ENCODE measurements at regions not wholly inside any gene's neighbourhood (a gene's known extent, or its start where the extent isn't known, plus 50 kb on each side); places are given as distances from the start of the nearest gene placed in this dataset.

- no peaks in the 10 kb centered on the region for H3K36me3 ChIP-seq (replicated peaks in 1 of 2; ENCODE audit: control insufficient read depth in 1 of 2, insufficient read depth in 2 of 2, low read length in 2 of 2)
- Mint-ChIP-seq H3K4me1 (no peaks in the 10 kb centered on the region), H3K36me3 (no peaks in the 10 kb centered on the region), H3K27me3 (ENCODE audit: low read depth in 3 of 3) (peaks cover 0 to 1% (median 1%) of the 10 kb centered on the region in 3 donors), H3K4me3 (no peak overlapping the region), H3K27ac (no peak overlapping the region), H3K9me3 (peaks cover 0 to 2% (median 0%) of the 10 kb centered on the region in 7 donors)
- no peaks in the 10 kb centered on the region for H3K9me3 ChIP-seq (replicated peaks in 1 of 2; ENCODE audit: control insufficient read depth in 1 of 2, insufficient read depth in 1 of 2, low read length in 2 of 2)
- DNase-seq = no peak
- no peak overlapping the region for H3K27ac ChIP-seq (ENCODE audit: low read depth in 1 of 2, low read length in 2 of 2)
- no peak overlapping the region for H3K9ac ChIP-seq (ENCODE audit: insufficient read depth, low read length, poor library complexity, severe bottlenecking)
- H3K4me2 ChIP-seq (replicated peaks; ENCODE audit: extremely low read depth, low read length, poor library complexity, severe bottlenecking) = no peak overlapping the region
- intact Hi-C loops (cut with micrococcal nuclease) = no loop called here
- no peak overlapping the region for H2AFZ ChIP-seq (ENCODE audit: insufficient read depth, low read depth, low read length, poor library complexity, severe bottlenecking)
- no peaks in the 10 kb centered on the region for H3K4me1 ChIP-seq (ENCODE audit: control insufficient read depth in 1 of 2, insufficient read depth in 2 of 2, low read length in 2 of 2)
- no peaks in the 10 kb centered on the region for H4K20me1 ChIP-seq (ENCODE audit: insufficient read depth, low read length)
- H3K79me2 ChIP-seq (ENCODE audit: insufficient read depth, low read length) = no peaks in the 10 kb centered on the region
- no peaks in the 10 kb centered on the region for H3K27me3 ChIP-seq (ENCODE audit: control insufficient read depth in 2 of 2, insufficient read depth in 2 of 2, low read length in 2 of 2)
- WGBS (ENCODE audit: insufficient coverage) = no CpG with 5 or more reads among the region's 1 CpG
- H3K4me3 ChIP-seq (replicated peaks in 1 of 3; ENCODE audit: low read depth in 2 of 3, low read length in 3 of 3) = no peak overlapping the region
- TF ChIP-seq CTCF (IDR thresholded peaks at IDR 0.05) = no peak
Measured at GRCh38 chr13:78326633-78327032, 276.7 kb downstream of the POU4F1 start.

GRCh38 chr13:78325585-78325984 is 277.8 kb downstream of the POU4F1 start:
- Mint-ChIP-seq H3K27ac (no peak overlapping the region), H3K4me1 (no peaks in the 10 kb centered on the region), H3K9me3 (peaks cover 0 to 2% (median 0%) of the 10 kb centered on the region in 7 donors), H3K27me3 (ENCODE audit: low read depth in 3 of 3) (peaks cover 0 to 1% (median 1%) of the 10 kb centered on the region in 3 donors), H3K36me3 (no peaks in the 10 kb centered on the region), H3K4me3 (no peak overlapping the region)
- WGBS (ENCODE audit: insufficient coverage) = no CpG with 5 or more reads among the region's 1 CpG
- H3K4me1 ChIP-seq (ENCODE audit: control insufficient read depth in 1 of 2, insufficient read depth in 2 of 2, low read length in 2 of 2) = no peaks in the 10 kb centered on the region
- no peaks in the 10 kb centered on the region for H3K36me3 ChIP-seq (replicated peaks in 1 of 2; ENCODE audit: control insufficient read depth in 1 of 2, insufficient read depth in 2 of 2, low read length in 2 of 2)
- H2AFZ ChIP-seq (ENCODE audit: insufficient read depth, low read depth, low read length, poor library complexity, severe bottlenecking) = no peak overlapping the region
- H3K27me3 ChIP-seq (ENCODE audit: control insufficient read depth in 2 of 2, insufficient read depth in 2 of 2, low read length in 2 of 2) = no peaks in the 10 kb centered on the region
- no peaks in the 10 kb centered on the region for H3K9me3 ChIP-seq (replicated peaks in 1 of 2; ENCODE audit: control insufficient read depth in 1 of 2, insufficient read depth in 1 of 2, low read length in 2 of 2)
- H3K4me2 ChIP-seq (replicated peaks; ENCODE audit: extremely low read depth, low read length, poor library complexity, severe bottlenecking) = no peak overlapping the region
- H3K4me3 ChIP-seq (replicated peaks in 1 of 3; ENCODE audit: low read depth in 2 of 3, low read length in 3 of 3) = no peak overlapping the region
- no peaks in the 10 kb centered on the region for H4K20me1 ChIP-seq (ENCODE audit: insufficient read depth, low read length)
- DNase-seq = no peak
- intact Hi-C loops (cut with micrococcal nuclease) = no loop called here
- no peak overlapping the region for H3K27ac ChIP-seq (ENCODE audit: low read depth in 1 of 2, low read length in 2 of 2)
- no peaks in the 10 kb centered on the region for H3K79me2 ChIP-seq (ENCODE audit: insufficient read depth, low read length)
- no peak overlapping the region for H3K9ac ChIP-seq (ENCODE audit: insufficient read depth, low read length, poor library complexity, severe bottlenecking)
- no peak for TF ChIP-seq CTCF (IDR thresholded peaks at IDR 0.05)
